NCI-H2171 treated with DMSO at 0.1 percent for 48 hours (cell line): ENCODE measurements at regions not wholly inside any gene's neighbourhood (a gene's known extent, or its start where the extent isn't known, plus 50 kb on each side); places are given as distances from the start of the nearest gene placed in this dataset.
"Not testable (repeated sequence)": the region's sequence is repeated elsewhere in the genome, so short reads cannot be mapped to it uniquely, and the experiment has no call there.

Experiments used
- DNase-seq: peaks from one replicate; lab custom pipeline; 2025; lab: John Stamatoyannopoulos, UW

DNA sequence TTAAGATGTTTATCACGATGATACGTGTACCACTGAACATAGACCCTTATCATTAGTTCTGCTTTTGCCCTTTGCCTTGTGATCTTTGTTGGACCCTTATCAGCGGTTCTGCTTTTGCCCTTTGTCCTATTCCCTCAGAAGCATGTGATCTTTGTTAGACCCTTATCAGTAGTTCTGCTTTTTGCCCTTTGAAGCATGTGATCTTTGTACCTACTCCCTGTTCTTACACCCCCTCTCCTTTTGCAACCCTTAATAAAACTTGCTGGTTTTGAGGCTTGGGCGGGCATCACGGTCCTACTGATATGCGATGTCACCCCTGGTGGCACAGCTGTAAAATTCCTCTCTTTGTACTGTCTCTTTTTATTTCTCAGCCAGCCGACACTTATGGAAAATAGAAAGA is 117.0 kb downstream of the SDHAF3 start:
- not testable (repeated sequence) for DNase-seq

GRCh38 chr7:97246317-97246716 is 128.8 kb downstream of the SDHAF3 start:
- no peak for DNase-seq

GRCh38 chr7:97258187-97258586 is 140.7 kb downstream of the SDHAF3 start:
- not testable (repeated sequence) for DNase-seq

GRCh38 chr7:97269741-97270140 is 152.2 kb downstream of the SDHAF3 start:
- no peak for DNase-seq

GRCh38 chr7:97270280-97270679 is 152.8 kb downstream of the SDHAF3 start:
- no peak for DNase-seq

- DNase-seq: no peak
Observed at GRCh38 chr7:97271619-97272018, 154.1 kb downstream of the SDHAF3 start.

DNA sequence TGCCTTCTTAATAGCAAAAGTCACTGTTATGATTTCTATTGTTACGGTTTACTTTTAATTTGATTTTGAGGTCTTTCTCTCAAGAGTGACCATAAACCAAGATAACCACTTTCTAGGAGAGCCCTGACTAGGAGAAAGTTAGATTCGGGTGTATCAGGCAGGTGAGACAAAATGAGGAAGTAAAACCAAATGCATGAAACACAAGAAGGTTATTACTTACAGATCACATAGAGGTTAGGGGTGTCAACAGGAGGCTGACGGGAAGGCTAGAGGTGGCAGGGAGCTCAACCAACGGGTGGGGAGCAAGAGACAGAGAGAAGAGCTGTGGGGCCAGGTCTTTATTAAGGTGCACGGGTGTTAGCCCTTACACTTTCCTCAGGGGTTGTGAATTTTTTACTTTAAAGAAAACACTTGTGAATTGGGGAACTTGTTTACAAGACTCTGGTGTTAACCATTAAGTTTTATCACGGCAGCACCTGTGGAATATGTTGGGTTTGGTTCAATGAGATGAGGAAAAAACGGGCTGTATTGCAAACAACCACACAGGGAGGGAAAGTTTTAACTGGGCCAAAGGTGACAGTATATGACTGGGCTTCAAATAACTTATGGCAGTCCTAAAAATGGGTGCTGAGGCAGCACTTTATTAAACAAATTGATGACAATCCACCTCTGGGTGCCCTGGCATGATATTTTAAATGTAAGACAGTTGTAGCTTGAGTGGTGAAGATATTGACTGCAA is 154.9 kb downstream of the SDHAF3 start:
- DNase-seq: no peak

DNA sequence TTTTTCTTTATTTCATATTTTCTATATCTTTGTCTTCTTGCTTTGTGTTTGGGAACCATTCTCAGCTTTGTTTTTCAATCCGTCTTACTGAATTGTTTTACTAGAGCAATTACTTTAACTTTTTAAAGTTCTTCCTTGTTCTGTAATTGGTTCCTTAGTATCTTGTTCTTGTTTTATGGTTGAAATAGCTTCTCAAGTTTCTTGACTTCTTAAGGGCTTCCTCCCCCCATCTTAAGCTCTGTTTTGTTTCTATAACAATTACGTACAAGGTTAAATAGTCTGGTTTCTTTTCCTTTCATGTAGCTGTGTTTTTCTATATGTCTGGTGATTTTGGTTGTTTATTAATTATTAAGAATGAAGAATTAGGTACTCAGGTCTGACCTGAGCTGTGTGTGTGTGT is 158.0 kb downstream of the SDHAF3 start:
- no peak for DNase-seq

- no peak for DNase-seq
Observed at GRCh38 chr7:97280950-97281349, 163.5 kb downstream of the SDHAF3 start.

DNA sequence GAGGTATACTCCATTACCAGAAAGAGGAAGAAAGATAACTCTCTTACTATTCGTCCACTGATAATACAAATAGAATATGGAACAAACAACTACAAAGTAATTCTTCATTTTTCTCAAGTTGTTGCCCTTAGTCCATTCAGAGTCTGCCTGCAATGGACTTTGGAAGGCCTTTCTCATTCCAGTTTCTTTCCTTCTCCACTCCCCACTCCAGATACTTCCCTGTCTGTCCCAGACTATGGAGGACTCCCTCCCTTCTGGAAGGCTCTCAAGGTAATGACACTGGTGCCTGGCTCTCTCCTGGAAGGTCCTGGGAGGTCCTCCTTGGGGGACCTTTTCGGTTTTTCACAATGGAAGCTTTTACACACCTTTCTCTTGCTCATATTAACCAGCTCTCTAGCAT is 167.8 kb downstream of the SDHAF3 start:
- DNase-seq: no peak

GRCh38 chr7:97293031-97293430 is 175.5 kb downstream of the SDHAF3 start:
- no peak for DNase-seq

- DNase-seq: no peak
Observed at GRCh38 chr7:97298561-97298960, 181.1 kb downstream of the SDHAF3 start.

GRCh38 chr7:97305589-97305988 is 188.1 kb downstream of the SDHAF3 start:
- no peak for DNase-seq

DNA sequence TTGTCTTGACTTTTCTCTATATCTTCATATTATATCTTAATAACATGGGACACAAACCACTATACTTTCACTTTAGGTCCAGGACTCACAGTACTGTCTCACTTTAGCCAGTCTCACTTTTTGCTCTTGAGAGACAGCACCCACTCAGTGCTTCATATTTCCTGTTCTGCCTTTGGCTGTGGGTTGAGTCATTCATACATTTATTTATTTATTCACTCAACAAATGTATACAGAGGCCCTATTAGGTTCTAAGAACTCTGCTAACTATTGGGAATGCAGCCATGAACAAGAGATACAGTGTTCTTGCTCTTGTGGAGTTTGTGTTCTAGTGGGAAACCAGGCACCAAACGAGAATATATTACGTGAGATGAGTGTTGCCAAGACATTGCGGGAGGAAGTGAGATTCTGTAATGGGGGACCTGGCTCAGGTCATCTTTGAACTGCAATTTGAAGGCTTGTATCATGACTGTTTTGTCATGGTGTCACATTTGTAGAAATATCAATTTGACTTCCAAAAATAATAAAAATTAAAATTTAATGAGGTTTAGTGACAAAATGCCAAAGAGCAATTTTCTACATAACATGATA is 190.1 kb downstream of the SDHAF3 start:
- no peak for DNase-seq

GRCh38 chr7:97313900-97314299 is 196.4 kb downstream of the SDHAF3 start:
- no peak for DNase-seq

- DNase-seq: no peak
Observed at GRCh38 chr7:97317575-97317974, 200.1 kb downstream of the SDHAF3 start.

DNA sequence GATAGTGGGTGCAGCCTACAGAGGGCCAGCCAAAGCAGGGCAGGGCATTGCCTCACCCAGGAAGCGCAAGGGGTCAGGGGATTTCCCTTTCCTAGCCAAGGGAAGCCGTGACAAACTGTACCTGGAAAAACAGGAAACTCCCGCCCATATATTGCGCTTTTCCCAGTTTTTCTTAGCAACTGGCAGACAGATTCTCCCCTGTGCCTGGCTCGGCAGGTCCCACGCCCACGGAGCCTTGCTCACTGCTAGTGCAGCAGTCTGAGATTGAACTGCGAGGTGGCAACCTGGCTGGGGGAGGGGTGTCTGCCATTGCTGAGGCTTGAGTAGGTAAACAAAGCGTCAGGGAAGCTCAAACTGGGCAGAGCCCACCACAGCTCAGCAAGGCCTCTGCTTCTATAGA is 212.4 kb downstream of the SDHAF3 start:
- not testable (repeated sequence) for DNase-seq

- no peak for DNase-seq
Observed at GRCh38 chr7:97337849-97338248, 220.4 kb downstream of the SDHAF3 start.

DNA sequence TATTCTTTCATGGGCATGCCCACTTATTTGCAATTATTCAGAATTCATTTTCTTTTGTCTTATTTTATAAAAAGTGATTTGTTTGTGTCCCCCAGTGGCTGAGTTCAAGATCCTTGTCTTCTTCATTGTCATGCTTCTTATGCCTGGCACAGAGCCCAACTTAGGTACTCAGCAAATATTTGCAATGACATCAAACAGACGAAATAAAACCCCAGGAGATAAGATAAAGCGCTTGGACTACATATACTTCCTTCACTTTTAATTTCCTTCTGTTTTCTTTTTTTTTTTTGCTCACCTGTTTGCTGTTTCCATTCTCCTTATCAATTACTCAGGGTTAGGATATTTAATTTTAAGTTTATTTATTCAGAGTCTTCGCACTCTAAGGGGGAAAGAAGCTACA is 225.0 kb downstream of the SDHAF3 start:
- DNase-seq: no peak

- no peak for DNase-seq
Observed at GRCh38 chr7:97346349-97346748, 228.9 kb downstream of the SDHAF3 start.

DNA sequence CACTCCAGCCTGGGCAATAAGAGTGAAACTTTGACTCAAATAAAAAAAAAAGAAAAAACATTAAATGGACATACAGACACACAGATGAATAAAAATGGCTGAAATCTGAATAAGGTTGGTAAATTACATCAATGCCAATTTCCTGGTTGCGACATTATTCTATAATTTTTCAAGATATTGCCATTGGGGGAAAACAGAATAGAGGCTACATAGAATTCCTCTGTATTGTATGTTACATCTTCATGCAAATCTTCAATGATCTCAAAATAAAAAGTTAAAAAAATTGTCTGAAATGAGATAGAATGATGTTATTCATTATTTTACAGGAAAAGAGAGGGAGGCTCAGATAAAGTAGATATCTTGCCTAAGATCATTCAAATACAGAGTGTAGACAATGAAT is 234.0 kb downstream of the SDHAF3 start:
- DNase-seq: no peak

DNA sequence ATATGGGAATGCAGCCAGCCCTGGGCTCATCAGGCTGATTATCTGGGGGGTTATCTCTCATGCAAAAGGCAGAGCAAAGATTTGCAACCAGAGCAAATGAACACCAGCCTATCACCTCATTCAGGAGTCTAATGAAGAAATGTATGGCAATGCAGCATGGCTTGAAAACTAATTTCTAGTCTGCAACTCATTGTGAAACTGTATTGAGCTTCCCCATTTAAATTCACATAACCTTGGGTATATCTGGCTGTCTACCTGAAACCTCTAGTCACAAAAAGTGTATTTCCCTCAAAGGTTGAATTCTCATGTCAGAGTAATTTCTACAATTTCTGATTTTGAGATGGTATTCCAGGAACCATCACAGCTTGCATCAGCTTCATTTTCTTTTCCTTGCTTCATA is 240.0 kb downstream of the SDHAF3 start:
- DNase-seq: no peak

- no peak for DNase-seq
Observed at GRCh38 chr7:97372882-97373281, 255.4 kb downstream of the SDHAF3 start.

DNA sequence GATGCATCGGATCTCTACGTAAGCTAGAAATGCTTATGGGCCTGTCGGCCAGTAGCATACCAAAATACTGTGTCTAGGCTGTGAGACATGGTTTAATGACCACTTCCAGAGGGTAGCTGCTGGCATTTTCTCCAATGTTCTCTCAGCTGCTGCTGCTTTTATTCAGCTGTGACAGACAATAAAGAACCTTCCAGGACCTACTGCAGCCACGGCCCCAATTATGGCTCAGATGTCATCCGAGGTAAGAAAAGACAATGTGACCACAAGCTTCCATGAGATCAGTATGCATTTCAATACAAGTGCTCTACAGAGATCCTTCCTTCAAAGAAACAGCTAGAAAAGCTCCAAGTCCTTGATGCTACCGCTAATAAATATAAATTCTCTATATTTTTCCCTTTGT is 256.2 kb downstream of the SDHAF3 start:
- no peak for DNase-seq
